ENCODE measurements at regions not wholly inside any gene's neighbourhood (a gene's known extent, or its start where the extent isn't known, plus 50 kb on each side); places are given as distances from the start of the nearest gene placed in this dataset.
A peak's percentile ranks its signal among the peaks of the same experiment; 100 is the strongest.

DNA sequence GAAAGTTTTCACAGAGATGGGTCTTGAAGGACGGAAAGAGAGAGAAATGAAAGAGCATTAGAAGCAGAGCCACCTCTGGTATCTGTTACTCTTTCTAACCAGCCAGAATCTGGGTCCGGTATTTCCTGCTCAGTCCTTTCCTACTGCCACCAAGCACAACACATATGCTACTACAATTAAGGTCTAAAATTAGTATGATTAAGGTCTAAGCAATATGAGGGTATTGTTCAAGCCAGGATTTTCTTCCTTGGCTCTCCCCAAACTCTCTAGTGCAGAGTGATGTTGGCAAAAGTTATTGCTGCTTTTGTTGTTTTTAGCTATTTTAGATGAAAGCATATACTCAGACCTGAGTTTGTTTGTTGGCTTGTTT is 59.2 kb upstream of the EED start:
- TF ChIP-seq, protein P1, sequence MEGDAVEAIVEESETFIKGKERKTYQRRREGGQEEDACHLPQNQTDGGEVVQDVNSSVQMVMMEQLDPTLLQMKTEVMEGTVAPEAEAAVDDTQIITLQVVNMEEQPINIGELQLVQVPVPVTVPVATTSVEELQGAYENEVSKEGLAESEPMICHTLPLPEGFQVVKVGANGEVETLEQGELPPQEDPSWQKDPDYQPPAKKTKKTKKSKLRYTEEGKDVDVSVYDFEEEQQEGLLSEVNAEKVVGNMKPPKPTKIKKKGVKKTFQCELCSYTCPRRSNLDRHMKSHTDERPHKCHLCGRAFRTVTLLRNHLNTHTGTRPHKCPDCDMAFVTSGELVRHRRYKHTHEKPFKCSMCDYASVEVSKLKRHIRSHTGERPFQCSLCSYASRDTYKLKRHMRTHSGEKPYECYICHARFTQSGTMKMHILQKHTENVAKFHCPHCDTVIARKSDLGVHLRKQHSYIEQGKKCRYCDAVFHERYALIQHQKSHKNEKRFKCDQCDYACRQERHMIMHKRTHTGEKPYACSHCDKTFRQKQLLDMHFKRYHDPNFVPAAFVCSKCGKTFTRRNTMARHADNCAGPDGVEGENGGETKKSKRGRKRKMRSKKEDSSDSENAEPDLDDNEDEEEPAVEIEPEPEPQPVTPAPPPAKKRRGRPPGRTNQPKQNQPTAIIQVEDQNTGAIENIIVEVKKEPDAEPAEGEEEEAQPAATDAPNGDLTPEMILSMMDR (IDR thresholded peaks at IDR 0.05): no peak
- no peaks in the 10 kb centered on the region for H3K9me3 Mint-ChIP-seq
- no peak overlapping the region for H3K4me3 ChIP-seq (ENCODE audit: low read length)
- no peaks in the 10 kb centered on the region for H3K36me3 ChIP-seq (ENCODE audit: insufficient read depth, low read length)
- ATAC-seq (ENCODE audit: poor library complexity) (no peak), DNase-seq (no peak)
- ChIA-PET CTCF (no interaction called here), POLR2A (no interaction called here)
- intact Hi-C loops (cut with DNase I, micrococcal nuclease): no loop called here
- H3K27me3 Mint-ChIP-seq: no peaks in the 10 kb centered on the region
- H3K27ac ChIP-seq (ENCODE audit: low read depth in 1 of 2, low read length in 2 of 2): no peak overlapping the region
- H3K4me1 ChIP-seq (ENCODE audit: insufficient read depth, low read length): peaks cover 12% of the 10 kb centered on the region
- H3K9me3 ChIP-seq (ENCODE audit: control insufficient read depth in 1 of 2, insufficient read depth in 1 of 2, low read length in 2 of 2): no peaks in the 10 kb centered on the region
- no peak overlapping the region for H3K27ac Mint-ChIP-seq
- H3K4me3 Mint-ChIP-seq: no peak overlapping the region
- no peaks in the 10 kb centered on the region for H3K36me3 Mint-ChIP-seq (ENCODE audit: low read depth)
- H3K4me1 Mint-ChIP-seq (ENCODE audit: low read depth): no peaks in the 10 kb centered on the region
- no peaks in the 10 kb centered on the region for H3K27me3 ChIP-seq (ENCODE audit: control insufficient read depth in 1 of 2, insufficient read depth in 2 of 2, low read length in 2 of 2)

DNA sequence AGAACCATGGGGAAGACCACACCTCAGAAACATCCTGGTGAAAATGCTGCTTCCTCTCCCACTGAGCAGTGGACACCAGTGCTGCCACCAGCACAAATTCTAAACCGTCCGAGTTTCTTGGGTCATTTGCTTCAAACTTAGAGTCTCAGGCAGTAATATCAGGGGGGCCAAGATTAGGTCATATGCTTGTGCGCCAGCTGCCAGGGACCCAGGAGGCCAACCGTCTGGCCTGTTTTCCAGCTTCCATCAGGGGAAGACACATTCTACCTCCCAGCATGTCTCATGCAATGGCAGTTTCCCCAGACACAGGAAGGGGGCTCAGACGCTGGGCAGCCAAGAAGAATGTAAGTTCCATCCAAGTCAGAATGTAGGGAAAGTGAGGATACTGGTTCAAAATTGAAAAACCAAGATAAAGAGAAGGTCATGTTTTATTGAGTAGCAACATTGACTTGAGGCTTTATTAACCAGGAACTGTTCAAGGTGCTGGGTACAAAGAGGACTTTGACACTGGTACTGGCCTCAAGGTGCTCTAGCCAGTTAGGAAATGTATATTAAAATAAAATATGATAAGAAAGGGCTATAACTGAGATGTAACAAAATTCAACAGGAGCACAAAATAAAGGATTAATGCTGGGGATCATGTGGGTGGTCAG is 59.7 kb upstream of the EED start:
- CTCF ChIA-PET: interaction anchor here (1.0 kb wide), 1 partner anchor 9 kb away, joined by 3 read pairs; no protein-coding TSS in a partner anchor
- Histone ChIP-seq H3K36me3 (ENCODE audit: insufficient read depth, low read length) (no peaks in the 10 kb centered on the region), H3K27ac (ENCODE audit: low read depth in 1 of 2, low read length in 2 of 2) (no peak overlapping the region), H3K4me3 (ENCODE audit: low read length) (no peak overlapping the region), H3K9me3 (ENCODE audit: control insufficient read depth in 1 of 2, insufficient read depth in 1 of 2, low read length in 2 of 2) (no peaks in the 10 kb centered on the region), H3K27me3 (ENCODE audit: control insufficient read depth in 1 of 2, insufficient read depth in 2 of 2, low read length in 2 of 2) (no peaks in the 10 kb centered on the region), H3K4me1 (ENCODE audit: insufficient read depth, low read length) (peaks cover 12% of the 10 kb centered on the region)
- no peaks in the 10 kb centered on the region for H3K27me3 Mint-ChIP-seq
- H3K27ac Mint-ChIP-seq: no peak overlapping the region
- H3K4me1 Mint-ChIP-seq (ENCODE audit: low read depth): no peaks in the 10 kb centered on the region
- no peak overlapping the region for H3K4me3 Mint-ChIP-seq
- no peak for DNase-seq
- ATAC-seq (ENCODE audit: poor library complexity): no peak
- no peaks in the 10 kb centered on the region for H3K36me3 Mint-ChIP-seq (ENCODE audit: low read depth)
- TF ChIP-seq, protein P1 (IDR thresholded peaks at IDR 0.05): no peak
- intact Hi-C loops (cut with DNase I, micrococcal nuclease): no loop called here
- H3K9me3 Mint-ChIP-seq: no peaks in the 10 kb centered on the region
- POLR2A ChIA-PET: no interaction called here

DNA sequence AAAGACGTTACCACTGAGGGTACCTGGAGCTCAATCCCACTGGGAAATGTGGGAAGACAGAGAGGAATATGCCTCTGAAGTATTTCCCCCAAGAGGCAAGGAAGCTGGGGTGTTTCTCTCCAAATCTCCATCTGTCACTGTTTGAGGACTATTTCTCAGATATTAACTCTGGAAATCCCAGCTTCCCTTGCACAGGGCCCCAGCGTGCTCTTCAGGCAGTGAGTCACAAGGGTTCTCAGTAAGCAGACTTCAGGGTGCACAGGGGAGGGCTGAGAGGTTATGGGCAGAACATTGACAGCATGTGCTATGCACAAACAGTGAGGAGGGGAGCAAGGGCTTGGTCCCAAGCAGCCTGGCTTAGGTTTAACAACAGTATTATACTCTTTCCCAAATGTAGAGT is 60.9 kb upstream of the EED start:
- ChIA-PET CTCF (interaction anchor here (1.0 kb wide), 1 partner anchor 8 kb away, joined by 3 read pairs; no protein-coding TSS in a partner anchor), POLR2A (no interaction called here)
- Histone ChIP-seq H3K36me3 (ENCODE audit: insufficient read depth, low read length) (no peaks in the 10 kb centered on the region), H3K4me1 (ENCODE audit: insufficient read depth, low read length) (peaks cover 12% of the 10 kb centered on the region), H3K27me3 (ENCODE audit: control insufficient read depth in 1 of 2, insufficient read depth in 2 of 2, low read length in 2 of 2) (no peaks in the 10 kb centered on the region), H3K9me3 (ENCODE audit: control insufficient read depth in 1 of 2, insufficient read depth in 1 of 2, low read length in 2 of 2) (no peaks in the 10 kb centered on the region), H3K27ac (ENCODE audit: low read depth in 1 of 2, low read length in 2 of 2) (no peak overlapping the region), H3K4me3 (ENCODE audit: low read length) (no peak overlapping the region)
- Mint-ChIP-seq H3K27me3 (no peaks in the 10 kb centered on the region), H3K27ac (no peak overlapping the region), H3K4me3 (no peak overlapping the region), H3K9me3 (no peaks in the 10 kb centered on the region), H3K4me1 (ENCODE audit: low read depth) (no peaks in the 10 kb centered on the region), H3K36me3 (ENCODE audit: low read depth) (no peaks in the 10 kb centered on the region)
- intact Hi-C loops (cut with DNase I, micrococcal nuclease): no loop called here
- no peak for ATAC-seq (ENCODE audit: poor library complexity)
- TF ChIP-seq, protein P1 (IDR thresholded peaks at IDR 0.05): no peak
- peak in 2 of 14 experiments; percentile 41 to 52 for DNase-seq
